ENCODE measurements at regions not wholly inside any gene's neighbourhood (a gene's known extent, or its start where the extent isn't known, plus 50 kb on each side); places are given as distances from the start of the nearest gene placed in this dataset.

DNA sequence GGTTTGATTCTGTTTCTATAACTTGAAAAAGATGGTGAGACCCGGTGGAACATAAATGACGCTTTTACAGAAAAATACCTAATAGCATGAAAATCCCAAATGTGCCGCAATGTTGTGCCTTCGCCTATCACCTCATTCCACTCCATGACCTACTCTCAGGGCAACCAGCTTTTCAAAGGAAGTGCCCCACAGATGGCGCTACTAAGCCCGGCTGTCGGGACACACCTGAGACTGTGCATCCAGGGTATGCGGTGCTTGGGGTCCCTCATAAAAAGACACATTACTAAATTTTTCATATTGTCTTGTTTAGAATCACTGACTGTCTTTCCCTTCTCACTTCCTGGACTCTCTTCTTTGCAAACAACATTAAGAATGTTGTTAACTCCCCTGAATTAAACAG, 145.5 kb upstream of the RPS6KA2 start:
- DNase-seq, result no peak

DNA sequence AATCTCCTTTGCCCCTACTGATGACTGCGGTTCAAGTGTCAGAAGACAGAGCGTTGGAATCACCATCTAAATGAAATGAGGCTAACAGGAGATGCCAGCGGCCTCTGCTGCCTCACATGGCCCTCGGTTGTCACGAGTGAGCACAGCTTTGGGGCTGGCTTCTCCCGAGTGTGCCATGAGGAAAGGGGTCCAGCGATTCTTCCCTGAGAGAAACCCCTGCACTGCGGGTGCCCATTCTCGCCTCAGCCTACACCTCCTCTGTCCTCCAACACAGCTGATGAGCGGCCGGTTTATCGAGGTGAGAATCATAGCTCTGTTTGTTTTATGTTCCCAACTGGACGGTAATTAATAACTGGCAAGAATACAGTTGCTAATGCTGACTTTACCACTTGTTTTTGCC, 144.7 kb upstream of the RPS6KA2 start:
- no peak for DNase-seq

- DNase-seq, result peak in 1 of 2 experiments; percentile 19
Measured at GRCh38 chr6:166770216-166771116, 143.4 kb upstream of the RPS6KA2 start.

- DNase-seq, result no peak
Measured at GRCh38 chr6:166769648-166770047, 142.6 kb upstream of the RPS6KA2 start.

GRCh38 chr6:166768761-166769160, 141.7 kb upstream of the RPS6KA2 start:
- no peak for DNase-seq

DNA sequence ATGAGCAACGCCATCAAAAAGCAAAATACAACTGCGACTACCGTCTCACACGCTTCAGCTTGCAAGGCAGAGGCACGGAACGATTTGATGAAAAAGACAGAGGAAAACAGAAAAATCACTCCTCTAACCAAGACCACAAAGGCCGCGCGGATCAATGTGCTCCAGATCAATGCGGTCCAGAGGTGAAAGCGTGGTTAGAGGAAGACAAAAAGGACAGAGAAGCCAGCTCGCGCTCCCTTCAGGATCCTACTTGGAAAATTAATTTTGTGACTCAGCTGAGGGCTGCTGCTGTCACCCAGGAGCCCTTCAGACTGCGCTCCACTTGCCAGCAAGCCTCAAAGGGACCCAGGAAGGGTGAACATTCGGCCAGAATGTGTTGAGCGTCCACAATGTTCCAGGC, 140.2 kb upstream of the RPS6KA2 start:
- no peak for DNase-seq

DNA sequence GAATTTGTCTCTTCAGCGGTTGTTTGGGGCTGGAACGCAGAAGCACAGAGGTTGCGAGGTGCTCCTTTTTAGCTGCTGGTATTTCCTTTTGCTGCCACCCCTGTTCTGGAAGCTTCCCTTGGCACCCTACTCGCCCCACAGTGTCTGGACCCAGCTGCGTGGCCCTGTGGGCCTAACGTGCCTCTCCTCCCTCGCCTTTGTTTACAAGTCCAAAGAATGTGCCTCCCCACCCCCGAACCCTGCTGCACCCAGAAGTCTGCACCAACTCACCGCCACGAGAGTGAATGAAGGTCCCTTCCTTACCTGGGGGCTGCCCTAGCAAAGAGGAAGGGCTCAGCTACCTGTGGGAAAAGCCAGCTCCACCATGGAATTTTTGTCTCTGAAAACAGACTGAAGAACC, 139.7 kb upstream of the RPS6KA2 start:
- no peak for DNase-seq

DNA sequence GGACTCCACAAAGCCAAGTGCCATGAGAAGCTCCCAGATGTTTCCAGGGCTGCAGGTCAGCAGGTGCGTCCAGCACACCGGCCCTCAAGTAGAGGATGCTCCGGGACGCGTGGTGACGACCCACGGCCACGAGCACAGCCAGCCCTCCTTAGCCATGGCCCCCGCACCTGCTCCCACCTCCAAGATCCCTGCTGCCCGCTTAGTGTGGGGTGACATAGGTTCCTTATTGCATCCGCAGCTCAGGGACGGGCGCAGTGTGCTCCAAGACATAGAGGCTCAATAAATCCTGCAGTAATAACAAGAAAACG, 138.1 kb upstream of the RPS6KA2 start:
- DNase-seq, result no peak

DNA sequence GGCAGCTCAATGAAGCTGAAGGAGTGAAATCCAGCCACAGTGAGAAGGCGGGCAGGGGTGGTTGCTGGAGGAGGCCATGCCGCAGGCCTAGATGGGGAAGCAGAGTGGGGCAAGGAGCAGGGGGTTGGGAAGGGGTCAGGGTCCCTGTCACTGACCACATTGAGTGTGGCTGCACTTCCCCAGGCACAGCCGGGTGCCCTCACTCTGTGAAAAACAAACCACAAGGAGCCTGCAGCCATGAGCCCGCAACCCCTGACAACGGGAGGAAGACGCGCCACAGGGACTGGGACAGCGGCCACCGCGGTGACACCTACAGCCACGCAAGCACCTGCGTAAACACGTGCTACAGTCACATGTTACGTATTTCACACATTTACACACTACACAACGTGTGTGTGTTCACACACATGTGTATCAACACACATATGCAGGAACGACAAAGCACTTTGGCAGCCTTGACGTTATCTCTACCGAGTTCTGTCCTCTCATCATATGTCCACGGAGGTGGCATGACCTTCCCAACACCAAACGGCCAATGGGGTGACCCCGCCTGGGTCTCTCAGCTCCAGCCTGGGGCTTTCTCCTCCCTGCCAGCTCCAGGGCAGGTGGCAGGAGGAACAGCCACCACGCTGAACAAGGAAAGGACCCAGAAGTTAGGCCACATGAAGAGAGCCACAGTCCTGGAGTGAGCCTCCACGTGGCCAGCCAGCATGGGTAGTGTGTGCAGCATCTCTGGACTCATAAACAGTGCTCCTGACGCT, 137.6 kb upstream of the RPS6KA2 start:
- no peak for DNase-seq

DNA sequence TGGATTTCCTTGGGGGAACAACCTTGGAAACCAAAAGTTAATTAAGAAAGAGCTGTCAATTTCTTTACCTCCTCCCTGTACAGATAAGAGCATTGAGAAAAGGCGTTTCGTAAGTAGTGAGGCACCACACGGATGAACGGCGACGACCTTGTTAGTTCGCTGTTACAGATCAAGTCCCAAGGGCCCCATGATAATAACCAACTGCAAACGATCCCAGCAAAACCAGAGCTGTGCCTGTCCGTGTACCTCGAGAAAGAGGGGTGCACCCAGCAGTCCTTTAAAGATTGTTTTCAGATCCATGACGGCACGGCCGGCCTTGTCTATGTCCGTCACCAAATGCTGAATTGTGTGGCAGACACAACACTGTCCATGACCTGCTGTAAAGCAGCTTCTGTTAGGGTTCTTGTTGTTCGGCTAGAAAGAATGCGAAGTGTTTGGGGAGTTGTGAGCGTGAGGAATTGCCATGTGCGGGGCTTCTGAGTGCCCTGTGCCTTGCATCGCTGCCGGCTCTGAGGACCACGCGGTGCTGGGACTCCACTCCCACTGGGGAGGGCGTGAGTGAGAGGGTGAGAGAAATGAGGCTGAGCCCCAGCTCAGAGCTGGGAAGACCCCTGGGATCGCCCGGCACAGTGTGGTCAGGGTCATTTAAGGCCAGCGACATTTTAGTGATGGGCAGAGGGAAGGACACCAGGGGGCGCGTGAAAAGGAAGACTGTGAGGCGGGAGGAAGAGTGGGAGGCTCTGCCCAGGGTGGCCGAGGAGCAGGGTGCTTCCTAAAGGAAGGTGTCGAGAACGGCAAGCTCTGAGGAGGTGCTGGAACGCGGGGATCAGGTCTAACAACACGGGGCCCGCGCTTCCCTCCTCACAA, 136.8 kb upstream of the RPS6KA2 start:
- no peak for DNase-seq

- no peak for DNase-seq
Measured at GRCh38 chr6:166761801-166762200, 134.8 kb upstream of the RPS6KA2 start.

DNA sequence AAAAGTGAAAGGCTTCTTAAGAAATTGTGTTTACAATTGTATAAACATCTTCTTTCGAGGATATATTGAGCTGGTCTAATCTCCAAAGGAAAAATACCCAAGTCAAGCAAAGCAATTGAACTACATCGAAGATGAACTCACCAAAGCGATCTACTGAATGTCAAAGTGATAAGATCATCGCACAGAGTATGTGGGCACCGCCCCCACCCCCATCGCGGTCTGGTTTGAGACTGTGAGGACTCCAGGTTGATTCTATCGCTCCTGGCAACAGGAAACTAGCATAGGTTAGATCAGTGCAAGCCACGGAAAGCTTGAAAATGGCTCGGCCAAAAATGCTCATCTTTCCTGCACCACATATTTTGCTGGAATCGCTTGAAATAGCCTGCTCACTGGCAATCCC, 133.2 kb upstream of the RPS6KA2 start:
- no peak for DNase-seq

GRCh38 chr6:166758136-166758704, 131.2 kb upstream of the RPS6KA2 start:
- DNase-seq, result no peak

DNA sequence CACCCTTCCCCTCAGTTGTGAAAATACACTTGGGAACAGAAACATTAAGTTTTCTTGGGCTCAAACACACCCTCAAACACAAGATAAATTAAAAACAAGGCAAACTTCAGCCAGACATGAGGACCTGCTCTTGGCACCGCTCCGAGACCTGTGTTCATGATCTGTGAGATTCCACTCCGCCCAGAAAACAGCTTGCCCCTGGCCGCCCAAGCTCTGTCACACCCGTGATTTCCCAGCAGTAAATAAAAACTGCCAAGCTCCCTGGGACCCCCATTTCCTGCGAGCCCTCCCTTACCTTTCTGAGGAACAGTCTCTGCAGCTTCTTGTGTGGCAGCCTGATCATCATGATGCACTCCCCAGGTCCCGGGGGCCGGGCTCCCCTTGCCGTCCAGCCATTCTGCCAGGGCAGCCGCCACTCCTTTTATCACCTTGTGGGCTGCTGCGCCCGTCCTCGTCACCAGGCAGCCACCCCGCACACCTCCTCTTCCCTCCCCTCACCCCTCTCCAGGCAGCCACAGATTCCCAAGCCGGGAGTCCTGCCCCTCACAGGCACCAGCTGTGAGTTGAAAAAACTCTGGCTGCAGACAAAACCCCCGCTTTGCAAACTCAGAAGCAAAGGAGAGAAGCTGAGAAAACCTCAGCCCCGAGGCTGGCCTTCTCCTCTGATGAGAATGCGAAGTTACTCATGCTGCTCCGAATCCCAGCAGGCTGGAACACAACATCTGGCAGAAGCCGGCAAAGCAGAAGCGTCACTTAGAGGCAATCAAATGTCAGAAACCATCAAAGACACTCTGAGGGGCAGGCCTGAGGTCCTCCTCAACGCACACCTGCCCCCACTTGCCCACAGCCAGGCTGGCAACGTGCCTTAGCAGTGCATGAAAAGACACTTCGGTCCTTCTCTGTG, 130.4 kb upstream of the RPS6KA2 start:
- DNase-seq, result no peak

GRCh38 chr6:166754218-166755030, 127.4 kb upstream of the RPS6KA2 start:
- DNase-seq, result no peak

DNA sequence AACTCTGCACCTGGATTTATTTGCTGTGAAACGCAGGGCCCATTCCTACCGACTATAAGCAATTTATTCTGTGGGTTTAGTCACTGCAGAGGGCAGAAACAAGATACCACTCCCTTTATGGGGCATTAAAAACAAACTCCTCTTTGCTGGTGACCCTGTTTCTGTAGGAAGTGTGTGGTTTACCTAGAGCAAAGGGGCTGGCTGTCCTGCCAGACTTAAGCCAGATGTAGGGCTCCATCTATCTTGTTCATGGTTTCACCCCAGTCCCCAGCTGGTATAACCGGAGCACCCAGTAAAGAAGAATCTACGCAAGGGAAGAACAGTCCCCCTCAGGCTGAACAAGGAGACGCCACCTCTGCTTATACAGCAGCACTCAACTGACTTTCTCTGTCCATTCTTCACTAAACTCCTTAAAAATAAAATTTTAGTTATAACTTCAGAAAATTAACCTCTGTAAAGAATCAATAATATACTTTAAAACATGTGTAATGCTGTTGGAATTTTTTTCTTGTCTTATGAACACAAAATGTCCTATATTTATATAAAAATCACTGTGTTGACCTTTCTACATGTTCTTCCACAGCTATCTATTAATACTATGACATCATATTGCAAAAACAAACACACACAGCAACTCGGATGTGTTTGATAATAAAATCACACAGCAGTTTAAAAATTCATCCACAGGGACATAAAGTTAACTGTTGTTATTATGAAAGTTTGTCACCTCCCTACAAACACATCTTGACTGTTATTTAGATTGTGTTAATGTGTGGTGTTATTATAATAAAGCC, 126.1 kb upstream of the RPS6KA2 start:
- DNase-seq, result no peak

DNA sequence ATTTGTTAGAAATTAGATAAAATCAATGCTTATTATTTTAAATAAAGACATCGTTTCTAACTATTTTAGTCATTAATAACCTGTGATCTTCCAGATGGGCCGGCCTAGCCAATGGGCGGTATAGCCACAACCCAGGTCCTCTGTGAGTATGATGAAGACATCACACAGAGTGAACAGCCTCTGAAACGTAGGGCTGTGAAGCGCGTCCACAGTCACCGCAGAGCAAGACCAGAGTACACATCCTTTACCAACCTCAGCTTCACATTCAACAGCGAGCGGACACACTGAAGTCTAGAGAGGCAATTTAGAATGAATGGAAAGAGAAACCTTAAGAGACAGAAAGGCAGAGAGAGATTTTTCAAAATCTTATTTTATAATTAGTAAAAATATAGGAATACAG, 125.0 kb upstream of the RPS6KA2 start:
- DNase-seq, result no peak

DNA sequence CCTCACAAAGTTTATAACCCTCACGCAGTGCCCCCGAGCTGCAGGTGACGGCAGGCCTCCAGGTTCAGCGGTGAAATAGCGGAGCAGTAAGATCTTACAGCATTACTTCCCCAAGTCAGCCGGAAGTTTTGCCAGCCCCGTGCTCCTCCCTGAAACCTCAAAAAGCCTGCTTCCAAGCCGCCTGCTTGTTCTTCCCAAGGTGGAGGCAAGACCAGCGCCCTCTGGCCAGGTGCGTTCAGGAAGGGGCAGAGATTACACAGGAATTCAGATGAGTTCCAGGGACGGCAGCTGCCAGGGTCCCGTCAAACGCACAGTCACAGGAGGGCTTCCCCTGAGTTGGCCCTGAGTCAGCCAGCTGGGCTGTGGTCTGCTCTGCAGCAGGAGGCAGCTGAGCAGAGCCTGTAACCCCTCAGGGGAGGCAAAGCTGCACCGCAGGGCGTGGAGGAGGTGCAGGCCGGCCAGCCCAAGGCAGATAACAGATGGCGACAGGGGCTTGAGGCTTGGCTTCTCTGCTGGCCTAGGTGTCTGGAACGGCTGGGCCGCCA, 124.1 kb upstream of the RPS6KA2 start:
- peak; percentile 56 to 58 for DNase-seq

DNA sequence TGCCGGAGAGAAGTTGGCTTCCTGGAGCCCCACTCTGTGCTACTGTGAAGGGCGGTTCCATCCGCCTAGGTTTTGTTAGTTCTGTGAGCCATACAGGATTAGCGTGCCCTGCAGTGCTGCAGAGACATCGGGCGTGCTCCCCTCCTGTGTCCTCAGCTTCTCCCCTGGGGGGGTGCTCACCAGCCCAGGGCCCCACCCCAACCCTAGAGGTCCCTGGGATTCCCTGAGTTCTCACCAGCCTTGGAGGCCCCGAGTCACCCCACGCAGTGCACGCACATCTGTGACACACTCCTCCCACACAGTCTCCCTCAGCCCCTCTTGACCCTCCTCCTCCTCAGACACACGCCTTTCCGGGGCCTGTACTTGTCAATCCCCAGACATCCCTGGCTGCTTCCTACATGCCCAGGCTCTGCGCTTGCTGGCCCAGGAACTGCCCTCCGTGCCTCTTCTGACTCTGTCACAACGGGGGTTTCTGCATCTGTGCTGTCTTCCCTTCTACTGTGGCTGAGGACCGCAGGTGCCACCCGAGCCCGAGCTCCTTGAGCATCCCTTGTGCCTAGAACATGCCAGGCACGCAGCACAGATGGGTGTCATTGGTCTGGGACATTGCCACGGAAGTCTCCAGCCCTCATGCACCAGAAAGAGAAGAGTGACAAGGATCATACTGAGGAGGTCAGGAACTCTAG, 123.2 kb upstream of the RPS6KA2 start:
- peak; percentile 22 to 31 for DNase-seq
